ENCODE measurements at regions not wholly inside any gene's neighbourhood (a gene's known extent, or its start where the extent isn't known, plus 50 kb on each side); places are given as distances from the start of the nearest gene placed in this dataset.

DNA sequence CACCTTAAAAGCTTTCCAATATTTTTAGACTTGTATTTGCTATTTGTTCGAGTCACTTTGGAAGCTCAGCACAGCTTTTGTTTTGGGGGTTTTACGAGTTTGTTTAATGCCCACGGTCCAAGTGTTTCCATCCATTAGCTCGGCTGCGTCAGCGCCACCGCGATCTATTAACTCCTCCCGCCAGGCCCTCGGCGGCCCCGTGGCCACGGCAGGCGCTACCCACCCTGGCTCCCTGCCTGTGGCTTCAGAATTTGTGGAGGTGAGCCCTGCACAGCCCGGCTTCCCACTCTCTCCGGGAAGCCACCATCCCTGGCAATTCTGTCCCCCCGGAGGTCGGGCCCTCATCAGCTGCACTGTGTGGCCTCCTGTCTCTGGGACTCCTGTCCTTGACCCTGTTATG lies 648.5 kb downstream of the BRD1 start:
- no peak for DNase-seq

DNA sequence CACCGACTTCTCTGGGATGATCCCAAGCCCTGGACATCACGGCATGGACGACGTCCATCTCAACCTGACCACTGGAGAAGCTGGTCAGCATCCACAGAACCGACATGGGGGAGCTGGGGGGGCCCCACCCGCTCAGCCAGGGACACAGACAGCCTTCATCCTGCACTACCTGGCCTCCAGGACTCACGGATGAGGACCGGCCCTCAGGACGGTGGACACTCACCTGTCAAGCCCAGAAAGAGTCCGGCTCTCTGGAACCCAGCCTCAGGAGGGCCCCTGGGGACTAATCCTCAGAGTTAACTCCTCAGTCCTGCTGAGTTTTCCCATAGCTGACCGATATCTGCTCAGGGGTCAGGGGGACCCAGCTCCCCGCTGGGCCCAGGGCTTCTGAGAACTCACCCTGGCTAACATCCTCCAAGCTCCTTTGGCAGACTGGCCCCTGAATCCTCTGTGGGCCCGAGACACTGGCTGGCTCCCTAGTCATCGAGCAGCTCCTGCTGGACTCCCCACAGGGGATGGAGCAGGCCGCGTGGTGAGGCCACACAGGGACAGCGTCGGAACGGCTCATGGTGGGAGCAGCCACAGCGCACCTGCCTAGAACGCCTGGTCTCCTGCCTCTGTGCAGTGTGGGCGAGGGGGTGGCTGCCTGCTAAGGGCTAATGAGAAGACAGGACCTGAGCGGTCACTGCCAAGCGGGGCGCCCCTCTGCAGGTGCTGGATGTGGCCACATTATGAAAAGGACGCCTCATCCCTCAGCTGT lies 649.2 kb downstream of the BRD1 start:
- no peak for DNase-seq

DNA sequence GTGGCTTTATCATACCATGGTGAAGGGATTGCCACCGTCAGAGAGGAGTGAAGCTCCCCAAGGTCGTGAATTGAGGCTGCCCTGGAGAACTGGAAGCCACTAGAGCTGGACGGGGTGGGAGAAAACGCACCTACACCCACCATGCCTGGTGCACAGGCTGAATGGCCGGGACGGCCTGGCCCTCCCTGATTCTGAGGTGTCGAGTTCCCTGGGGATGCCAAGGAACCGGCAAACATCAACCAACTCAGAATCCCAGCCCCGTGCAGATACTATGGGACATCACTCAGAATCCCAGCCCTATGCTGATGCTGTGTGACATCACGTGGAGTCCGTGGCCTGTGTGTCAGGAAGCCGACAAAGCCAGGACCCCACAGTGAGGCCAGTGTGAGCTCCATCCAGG lies 650.0 kb downstream of the BRD1 start:
- no peak for DNase-seq

DNA sequence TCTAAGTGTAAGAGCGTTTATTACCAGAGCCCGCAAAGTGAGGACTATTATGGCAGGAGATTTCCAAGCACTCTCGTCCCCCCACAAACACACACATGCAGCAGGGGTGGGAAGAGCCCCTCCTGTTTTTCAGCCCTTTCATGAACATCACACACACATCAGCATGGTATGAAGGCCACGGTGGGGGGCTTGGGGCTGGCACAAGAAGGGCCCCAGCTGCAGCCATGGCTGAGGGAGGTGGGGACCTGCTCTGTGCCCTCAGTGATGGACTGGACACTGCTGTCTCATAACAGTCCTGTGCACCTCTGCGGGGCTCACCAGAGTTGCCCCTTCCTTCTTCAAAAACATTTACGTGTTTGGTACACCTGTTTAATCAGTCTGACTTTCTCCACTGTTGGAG lies 650.7 kb downstream of the BRD1 start:
- DNase-seq: no peak

DNA sequence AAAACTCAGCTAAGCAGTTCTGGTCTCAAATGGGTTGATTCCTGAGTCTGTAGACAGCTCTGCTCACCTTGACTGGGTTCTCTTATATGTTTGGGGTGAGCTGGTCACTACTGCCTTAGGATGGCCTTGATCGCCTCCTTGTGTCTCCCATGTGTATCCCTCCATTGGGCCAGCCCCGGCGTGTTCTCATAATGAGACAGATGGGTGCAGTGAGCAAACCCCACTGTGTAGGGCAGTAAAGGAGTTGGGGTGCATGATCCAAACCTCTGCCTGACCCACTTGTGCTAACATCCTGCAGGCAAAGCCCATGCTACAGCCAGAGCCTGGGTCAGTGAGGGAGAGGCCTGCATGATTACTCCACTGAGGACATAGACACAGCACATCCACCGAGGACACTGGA lies 657.6 kb downstream of the BRD1 start:
- DNase-seq: no peak

DNA sequence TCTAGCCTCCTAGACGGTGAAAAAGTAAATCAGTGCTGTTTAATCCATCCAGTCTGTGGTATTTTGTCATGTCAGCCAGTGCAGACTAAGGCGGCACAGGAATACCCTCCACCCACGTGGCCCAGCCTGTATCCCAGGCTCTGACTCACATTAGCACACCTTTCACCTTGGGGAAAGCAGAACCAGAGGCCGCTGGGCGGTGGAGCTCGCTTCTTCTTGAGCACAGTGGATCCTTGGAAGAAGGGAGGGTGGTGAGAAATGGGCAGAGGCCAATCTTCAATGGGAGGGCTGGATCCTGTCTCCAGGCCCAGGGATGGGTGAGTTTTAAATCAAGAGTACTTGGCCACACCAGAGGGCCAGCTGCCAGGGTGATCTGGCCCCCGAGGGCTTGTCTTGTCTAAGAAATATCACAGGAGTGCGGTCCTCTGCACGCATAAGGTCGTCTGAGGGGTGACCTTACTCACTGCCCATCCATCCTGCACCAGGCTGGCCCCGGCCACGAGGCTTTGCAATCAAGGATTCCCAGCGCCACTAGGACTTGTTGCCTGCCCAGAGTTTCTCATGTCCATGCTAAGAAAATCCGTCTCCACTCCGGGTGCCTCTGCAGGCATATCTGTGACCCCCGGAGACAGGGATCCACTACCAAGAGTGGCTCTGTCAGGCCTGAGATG lies 658.5 kb downstream of the BRD1 start:
- DNase-seq: no peak

DNA sequence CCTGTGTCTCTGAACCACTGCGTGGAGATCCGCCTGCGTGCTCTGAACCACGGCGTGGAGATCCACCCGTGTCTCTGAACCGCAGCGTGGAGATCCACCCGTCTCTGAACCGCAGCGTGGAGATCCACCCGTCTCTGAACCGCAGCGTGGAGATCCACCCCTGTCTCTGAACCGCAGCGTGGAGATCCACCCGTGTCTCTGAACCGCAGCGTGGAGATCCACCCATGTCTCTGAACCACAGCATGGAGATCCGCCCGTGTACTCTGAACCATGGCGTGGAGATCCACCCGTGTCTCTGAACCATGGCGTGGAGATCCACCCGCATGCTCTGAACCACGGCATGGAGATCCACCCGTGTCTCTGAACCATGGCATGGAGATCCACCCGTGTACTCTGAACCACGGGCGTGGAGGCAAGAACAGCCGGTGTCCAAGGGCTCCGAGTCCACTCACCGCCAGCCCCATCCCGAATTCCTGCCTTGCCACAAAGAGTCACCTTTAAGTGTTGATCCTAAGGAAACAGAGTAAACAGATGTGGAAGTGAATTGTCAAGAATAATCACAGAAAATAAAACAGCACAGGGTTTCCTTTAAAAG lies 659.4 kb downstream of the BRD1 start:
- no peak for DNase-seq

DNA sequence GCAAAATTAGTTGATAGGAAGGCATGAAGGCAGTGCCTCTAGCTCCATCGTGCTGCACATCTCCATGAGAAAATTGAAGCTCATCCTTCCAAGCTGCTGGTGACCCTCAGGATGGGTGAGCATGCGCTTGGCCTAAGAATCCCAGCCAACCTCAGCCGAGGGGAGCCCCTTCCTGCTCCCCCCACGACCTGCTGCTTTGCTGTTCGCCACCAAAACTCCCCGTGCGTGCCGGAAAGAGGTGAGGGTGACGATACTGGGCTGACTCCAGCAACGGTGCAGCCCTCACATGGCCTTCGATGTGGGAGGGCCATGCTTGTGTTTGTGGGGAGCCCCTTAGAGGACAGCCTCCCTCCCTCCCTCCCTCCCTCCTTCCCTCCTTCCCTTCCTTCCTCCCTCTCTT lies 660.9 kb downstream of the BRD1 start:
- DNase-seq: no peak

DNA sequence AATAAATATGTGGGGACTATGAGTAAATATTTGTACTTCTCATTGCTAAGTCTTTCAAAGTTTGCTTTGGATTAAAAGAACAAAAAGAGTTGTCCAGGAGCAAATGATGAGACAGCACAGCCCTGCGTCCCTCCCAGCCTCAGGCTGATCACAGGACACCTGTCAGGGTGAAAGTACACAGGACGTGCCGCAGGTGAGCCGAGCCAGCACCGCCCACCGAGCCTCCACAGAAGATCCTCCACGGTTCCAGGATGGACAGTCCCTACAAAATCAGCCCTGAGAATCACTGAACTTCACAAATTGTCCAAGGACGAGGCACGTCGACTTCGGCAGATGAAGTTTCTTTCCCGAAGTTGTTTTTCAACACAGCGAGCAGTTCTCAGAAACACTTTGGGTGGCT lies 661.5 kb downstream of the BRD1 start:
- no peak for DNase-seq

DNA sequence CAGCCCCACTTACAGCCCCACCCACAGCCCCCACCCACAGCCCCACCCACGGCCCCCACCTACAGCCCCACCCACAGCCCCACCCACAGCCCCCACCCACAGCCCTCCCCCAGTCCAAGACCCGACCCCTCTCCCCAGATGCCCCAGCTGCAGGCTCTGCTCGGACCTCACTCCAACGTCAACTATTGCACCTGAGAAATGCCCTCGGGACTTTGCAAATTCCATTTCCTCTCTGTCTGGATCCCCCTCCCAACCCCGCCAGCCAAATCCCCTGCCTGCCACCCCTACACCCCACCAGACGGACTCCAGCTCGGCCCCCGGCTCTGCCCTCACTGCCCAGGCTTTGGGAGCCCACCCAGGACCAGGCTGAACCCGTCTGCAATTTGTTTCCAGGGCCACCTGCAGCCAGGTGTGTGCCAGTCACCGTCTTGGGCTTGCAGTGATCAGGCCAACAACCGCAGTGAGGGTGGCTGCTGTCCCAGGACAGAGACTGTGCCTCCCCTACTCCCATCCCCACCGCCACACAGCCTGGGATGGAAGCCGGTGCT lies 662.8 kb downstream of the BRD1 start:
- DNase-seq: no peak

DNA sequence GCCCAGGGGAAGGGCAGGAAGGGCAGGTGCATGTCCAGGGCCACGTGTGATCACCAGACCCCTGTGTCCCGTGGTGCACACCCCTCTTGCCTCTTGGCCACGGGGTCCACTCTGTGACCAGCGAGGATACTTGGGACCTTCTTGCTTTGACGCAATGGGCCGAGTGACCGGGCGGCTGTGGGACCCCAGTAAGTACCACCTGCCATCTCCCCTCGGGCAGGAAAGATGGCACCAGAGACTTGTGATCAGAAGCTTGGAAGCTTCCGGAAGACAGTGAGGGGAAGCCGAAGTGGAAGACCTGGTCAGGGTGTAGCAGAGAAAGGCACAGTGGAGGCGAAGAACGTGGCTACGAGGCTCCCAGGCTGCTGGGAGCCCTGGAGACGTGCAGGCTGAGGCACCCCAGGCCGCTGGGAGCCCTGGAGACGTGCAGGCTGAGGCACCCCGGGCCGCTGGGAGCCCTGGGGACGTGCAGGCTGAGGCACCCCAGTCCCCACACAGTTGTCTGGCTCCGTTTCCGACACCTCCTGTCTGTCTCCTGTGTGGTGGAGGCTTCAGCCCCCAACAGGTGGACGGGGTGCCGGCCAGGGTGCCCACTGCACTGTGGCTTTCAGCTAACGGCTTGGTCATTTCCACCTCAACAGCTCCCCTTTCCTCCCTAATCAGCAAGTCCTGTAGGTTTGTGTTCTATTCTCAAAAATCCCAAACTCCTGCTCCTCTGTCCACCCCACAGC lies 663.5 kb downstream of the BRD1 start:
- no peak for DNase-seq

DNA sequence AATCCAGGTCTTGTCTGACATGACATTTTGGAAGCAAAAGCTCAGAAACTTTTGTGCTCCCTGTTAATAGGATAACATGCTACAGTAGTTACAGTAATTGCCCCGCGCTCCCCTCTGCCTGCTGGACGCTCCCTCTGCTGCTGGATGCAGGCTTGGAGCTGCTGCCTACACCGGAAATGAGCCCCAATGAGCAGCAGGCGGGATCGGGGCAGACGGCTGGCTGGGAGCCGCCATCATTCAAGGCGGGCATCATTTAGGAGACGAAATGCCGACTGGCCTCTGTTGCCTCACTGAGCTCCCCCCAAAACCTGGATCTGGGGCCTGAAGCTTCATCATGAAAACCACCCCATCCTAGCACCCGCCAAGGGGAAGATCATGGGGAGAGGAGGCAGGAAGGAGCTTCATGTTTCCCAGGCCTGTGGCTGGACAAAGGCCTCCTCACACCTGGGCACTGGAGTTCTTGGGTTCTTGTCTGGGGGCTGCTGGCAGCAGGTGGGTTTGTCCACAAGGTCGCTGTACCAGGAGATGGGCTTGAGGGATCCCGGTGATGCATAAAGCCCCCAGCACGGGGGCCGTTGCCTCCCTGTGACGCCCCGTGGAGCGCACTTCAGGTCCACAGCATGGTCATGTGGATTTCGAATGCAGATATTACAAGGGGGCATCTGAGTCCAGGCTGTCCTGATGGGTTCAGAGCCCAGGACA lies 664.3 kb downstream of the BRD1 start:
- DNase-seq: no peak

DNA sequence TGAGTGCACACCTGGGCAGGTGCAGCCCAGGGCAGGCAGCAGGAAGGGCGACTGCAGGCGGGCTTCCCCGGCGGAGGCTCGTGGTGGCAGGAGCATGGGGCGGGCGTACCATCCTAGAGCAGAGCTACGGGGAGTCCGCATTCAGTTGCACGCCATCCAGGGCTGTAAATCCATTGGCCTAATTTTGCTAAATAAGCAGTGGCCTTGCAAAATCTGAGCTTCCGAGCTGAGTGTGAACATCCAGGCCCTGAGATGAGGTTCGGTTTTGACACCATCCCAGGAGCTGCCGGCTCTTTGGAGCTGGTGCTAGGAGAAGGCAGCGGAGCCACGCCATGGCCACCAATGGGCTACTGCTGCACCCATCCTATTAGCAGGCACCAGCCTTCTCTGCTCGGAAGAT lies 664.8 kb downstream of the BRD1 start:
- DNase-seq: no peak

DNA sequence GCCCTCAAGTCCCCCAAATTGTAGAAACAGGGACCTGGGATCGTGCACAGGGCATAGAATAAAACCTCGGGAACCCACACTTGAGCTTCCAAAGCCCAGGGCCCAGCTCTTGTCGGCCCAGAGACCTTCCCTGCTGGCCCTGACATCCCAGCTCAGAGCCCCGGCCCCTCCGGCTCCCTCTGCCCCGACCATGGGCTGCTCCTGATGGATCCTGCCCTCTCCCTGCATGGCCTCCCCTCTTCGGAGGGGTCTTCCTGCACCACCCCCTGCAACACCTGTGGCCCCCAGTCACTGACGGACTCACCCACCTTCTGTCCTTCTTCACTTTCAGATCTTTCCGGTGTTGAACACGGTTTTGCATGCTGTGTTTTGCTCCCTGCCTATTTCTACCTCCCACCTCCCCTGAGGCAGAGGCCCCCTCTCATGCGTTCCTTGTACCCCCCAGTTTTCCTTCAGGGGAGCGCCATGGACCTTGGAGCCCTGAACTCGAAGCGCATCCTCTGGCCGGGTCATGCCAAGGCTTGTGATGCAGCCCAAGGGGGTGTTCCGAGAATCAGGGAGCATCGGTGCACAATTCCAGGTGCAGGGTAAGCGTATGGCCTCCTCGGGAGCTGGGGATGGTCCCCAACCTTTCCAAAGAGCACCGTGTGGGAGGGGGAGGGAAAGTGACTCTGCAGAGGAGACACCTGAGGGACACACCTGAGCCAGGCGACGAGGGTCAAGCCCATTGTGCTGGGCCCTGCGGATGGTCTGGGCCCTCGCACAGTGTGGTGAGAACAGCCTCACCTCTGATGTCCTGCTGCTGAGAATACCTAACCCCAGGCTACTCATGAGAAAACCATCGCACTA lies 666.4 kb downstream of the BRD1 start:
- DNase-seq: no peak

DNA sequence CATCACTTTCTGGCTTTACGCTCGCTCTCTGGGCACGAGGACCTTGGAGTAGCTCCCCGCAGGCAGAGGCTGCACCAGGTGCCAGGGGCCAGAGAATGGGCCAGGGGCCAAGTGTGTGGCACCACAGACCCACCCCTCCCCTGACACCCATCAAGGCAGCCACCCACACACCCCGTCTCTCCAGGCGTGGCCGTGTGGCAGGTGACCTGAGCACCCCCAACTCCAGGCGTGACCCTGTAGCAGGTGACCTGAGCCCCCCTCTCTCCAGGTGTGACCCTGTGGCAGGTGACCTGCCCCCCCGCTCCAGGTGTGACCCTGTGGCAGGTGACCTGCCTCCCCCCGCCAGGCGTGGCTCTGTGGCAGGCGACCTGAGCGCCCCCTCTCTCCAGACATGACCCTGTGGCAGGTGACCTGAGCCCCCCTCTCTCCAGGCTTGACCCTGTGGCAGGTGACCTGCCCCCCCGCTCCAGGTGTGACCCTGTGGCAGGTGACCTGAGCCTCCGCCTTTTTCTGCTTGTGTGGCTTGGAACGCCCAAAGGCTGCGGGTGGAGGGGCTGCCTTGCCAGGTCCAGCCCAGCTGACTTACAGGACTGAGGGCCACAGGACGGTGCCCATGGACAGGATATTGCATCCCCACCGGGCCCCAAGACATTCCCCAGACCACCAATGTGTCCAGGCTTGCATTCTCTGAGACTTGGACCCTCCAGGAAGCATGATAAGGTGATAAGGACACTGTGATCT lies 667.2 kb downstream of the BRD1 start:
- no peak for DNase-seq

DNA sequence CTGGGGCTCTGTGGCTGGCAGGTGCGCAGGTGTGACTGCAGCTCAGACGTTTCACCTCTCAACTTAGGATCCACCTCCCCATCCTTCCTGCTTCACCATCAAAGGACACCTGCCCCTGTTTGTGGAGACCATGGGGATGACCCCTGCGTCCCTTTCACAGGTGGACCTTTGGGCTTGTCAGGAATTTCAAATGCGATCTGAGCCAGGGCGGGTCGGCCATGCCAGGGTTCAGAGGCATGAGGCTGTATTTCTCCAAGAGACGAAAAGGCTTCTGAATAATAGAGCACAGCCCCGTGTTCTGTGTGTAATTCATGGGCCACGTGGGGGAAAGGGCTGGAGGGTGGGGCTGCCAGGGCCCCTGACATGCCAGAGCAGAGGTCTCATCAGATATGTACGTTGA lies 668.0 kb downstream of the BRD1 start:
- no peak for DNase-seq

DNA sequence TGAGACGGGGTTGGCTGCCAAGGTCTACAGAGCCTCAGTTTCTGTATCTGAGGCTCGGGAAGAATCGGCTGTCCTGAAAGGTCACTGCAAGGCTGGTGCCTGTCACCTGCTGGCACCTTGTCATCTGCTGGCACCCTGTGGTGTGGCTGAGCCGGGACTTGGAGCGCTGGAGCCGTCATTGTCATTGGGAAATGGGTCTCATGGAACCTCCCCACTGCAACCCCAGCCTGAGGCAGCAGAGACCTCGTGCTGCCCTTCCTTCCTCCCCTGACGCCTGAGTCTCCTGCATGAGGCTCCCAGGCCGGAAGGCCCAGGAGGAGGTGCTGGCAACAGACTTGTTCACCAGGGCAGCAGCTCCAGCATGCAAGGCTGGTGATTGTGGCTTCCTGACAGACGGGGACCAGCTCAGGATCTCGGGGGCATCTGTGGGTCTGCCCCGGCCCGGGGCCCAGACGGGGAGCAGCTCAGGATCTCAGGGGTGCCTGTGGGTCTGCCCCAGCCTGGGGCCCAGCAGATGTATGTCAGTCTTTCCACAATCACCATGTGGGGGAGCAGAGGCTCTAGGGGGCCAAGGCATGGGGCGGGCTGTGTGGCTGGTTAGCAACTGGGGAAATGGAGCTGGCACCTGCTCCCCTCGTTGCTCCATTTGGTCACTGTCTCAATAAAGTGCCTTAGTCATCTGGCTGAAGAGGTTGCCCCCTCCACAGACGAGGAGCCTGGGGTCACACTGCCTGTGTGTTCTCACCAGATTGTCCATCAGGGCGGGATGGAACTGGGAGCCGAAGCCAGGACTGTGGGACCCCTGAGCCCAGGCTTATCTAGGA lies 668.7 kb downstream of the BRD1 start:
- no peak for DNase-seq

DNA sequence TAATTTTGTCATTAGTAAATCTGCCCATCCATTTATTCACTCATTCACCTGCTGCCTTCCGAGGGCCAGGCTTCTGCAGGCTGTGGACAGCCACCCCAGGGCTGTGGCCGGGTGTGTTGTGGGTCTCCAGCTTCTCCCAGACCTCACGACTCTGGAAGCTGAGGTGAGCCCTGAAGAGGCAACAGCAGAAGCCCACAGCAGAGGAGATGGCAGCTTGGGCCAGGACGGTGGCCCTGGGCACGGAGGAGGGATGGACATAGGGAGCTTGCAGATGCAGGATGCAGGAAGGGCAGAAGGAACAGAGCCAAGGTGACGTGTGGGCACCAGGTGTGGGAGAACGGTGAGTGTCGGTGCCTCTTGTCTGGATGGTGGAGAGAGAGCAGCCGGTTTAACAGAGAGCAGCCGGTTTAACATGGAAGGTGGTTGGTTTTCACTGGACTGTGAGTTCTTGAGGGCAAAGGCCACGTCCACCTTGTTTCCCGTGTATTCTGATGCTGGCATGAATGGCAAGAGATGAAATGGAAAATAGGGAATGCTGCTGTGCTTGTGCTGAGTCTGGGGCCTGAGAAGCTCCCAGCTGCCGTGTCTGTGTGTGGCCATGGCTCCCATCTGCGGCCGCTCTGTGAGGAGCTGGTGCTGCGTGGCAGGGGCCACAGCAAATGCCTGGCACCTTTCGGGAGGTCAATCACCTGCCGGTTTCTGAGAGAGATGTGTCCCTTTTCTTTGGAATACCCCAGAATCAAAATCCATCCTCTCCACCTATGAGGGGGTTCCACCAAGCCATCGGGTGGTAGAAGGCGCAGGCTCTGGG lies 669.9 kb downstream of the BRD1 start:
- no peak for DNase-seq

DNA sequence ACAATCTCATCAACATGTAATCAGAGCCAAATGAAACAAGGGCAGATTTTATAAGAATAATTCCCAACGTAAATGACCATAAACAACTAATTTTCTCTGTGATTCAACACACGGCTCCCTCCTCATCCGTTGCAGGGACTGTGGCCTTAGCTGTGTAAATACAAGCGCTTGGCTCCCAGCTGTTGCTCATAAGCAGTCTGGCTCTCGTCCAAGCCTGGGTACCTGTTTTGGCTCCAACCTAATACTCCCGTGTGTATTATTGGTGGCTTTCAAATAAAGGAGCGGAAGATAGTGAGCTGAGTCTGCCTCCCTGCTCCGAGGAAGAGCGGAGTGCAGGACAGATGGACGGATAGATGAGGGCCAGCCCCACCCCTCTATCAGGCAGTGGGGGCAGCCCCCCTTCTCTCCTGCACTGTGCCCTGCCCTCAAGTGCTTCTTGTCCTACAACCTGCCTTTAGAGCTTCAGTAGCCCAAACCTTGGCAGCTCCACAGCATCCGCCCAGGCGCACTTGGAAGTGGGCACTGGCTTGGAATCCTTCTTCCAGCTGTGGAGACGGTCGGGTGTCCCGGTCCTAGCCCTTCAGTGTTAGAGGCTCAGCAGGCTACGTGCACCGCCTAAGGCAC lies 670.9 kb downstream of the BRD1 start:
- peak; percentile 99 for DNase-seq
